ENCODE measurements at regions not wholly inside any gene's neighbourhood (a gene's known extent, or its start where the extent isn't known, plus 50 kb on each side); places are given as distances from the start of the nearest gene placed in this dataset.

DNA sequence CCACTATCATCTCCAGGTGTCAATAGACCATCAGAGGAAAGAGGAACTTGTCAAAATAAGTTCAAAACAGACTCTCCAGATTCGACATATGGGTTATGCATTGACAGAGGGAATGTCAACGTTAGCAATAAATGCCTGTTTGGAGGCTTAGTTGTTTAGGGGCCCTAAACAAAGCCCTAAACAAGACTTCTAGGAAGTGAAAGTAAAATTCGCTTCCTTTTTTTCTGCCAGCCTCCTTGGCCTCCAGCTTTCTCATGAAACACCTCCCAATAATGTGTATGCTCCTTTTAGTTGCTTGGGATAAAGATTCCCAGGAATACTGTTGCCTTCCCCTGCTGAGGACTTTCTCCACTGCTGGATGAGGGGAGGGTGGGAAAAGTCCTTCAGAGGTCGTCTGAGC is 70.9 kb upstream of the ARNT2 start:
- no peaks in the 10 kb centered on the region for H3K4me1 ChIP-seq (ENCODE audit: control insufficient read depth in 2 of 2, insufficient read depth in 2 of 2, low read length in 2 of 2)
- H3K4me3 ChIP-seq (ENCODE audit: control extremely low read depth in 1 of 5, extremely low read depth in 1 of 5, insufficient read depth in 1 of 5, low read depth in 2 of 5, low read length in 4 of 5), result no peak overlapping the region
- no peaks in the 10 kb centered on the region for H3K79me2 ChIP-seq (ENCODE audit: control insufficient read depth, insufficient read depth, low read length)
- 65% methylated on average over 3 of the region's 4 CpGs for WGBS (ENCODE audit: insufficient coverage)
- no peak overlapping the region for H3K27ac ChIP-seq (ENCODE audit: low read length in 2 of 2)
- ATAC-seq (ENCODE audit: low read depth), result no peak
- intact Hi-C loops (cut with micrococcal nuclease), result no loop called here
- no peak overlapping the region for H3K4me3 Mint-ChIP-seq
- TF ChIP-seq, protein P1, sequence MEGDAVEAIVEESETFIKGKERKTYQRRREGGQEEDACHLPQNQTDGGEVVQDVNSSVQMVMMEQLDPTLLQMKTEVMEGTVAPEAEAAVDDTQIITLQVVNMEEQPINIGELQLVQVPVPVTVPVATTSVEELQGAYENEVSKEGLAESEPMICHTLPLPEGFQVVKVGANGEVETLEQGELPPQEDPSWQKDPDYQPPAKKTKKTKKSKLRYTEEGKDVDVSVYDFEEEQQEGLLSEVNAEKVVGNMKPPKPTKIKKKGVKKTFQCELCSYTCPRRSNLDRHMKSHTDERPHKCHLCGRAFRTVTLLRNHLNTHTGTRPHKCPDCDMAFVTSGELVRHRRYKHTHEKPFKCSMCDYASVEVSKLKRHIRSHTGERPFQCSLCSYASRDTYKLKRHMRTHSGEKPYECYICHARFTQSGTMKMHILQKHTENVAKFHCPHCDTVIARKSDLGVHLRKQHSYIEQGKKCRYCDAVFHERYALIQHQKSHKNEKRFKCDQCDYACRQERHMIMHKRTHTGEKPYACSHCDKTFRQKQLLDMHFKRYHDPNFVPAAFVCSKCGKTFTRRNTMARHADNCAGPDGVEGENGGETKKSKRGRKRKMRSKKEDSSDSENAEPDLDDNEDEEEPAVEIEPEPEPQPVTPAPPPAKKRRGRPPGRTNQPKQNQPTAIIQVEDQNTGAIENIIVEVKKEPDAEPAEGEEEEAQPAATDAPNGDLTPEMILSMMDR (IDR thresholded peaks at IDR 0.05), result no peak
- no peak for TF ChIP-seq EZH2 (IDR thresholded peaks at IDR 0.05; ENCODE audit: borderline replicate concordance, insufficient read depth, low read depth, low read length, poor library complexity, severe bottlenecking)
- no peak overlapping the region for H3K27ac Mint-ChIP-seq
- no peaks in the 10 kb centered on the region for H3K36me3 ChIP-seq (replicated peaks in 1 of 2; ENCODE audit: control extremely low read depth in 1 of 2, control insufficient read depth in 1 of 2, extremely low read depth in 1 of 2, insufficient read depth in 2 of 2, low read length in 1 of 2)
- POLR2A ChIA-PET, result no interaction called here
- H2AFZ ChIP-seq (ENCODE audit: insufficient read depth, low read depth, low read length, poor library complexity, severe bottlenecking), result no peak overlapping the region
- no peaks in the 10 kb centered on the region for H3K9me3 Mint-ChIP-seq (ENCODE audit: insufficient read depth)
- H3K4me2 ChIP-seq (replicated peaks; ENCODE audit: low read depth, low read length, poor library complexity, severe bottlenecking), result no peak overlapping the region
- H3K4me1 Mint-ChIP-seq, result peaks cover 2% of the 10 kb centered on the region
- DNase-seq, result no peak
- CTCF ChIA-PET, result no interaction called here
- no peaks in the 10 kb centered on the region for H4K20me1 ChIP-seq (ENCODE audit: control insufficient read depth, insufficient read depth, low read length, poor library complexity, severe bottlenecking)
- peaks cover 19% of the 10 kb centered on the region for H3K27me3 Mint-ChIP-seq
- H3K27me3 ChIP-seq (replicated peaks in 1 of 4; ENCODE audit: control extremely low read depth in 1 of 4, control insufficient read depth in 3 of 4, insufficient read depth in 4 of 4, low read length in 3 of 4), result no peaks in the 10 kb centered on the region
- peaks cover 0 to 1% (median 1%) of the 10 kb centered on the region in 3 donors for H3K9me3 ChIP-seq (ENCODE audit: control extremely low read depth in 1 of 3, control insufficient read depth in 2 of 3, insufficient read depth in 1 of 3, low read length in 2 of 3)
- no peak overlapping the region for H3K9ac ChIP-seq (ENCODE audit: low read length)

DNA sequence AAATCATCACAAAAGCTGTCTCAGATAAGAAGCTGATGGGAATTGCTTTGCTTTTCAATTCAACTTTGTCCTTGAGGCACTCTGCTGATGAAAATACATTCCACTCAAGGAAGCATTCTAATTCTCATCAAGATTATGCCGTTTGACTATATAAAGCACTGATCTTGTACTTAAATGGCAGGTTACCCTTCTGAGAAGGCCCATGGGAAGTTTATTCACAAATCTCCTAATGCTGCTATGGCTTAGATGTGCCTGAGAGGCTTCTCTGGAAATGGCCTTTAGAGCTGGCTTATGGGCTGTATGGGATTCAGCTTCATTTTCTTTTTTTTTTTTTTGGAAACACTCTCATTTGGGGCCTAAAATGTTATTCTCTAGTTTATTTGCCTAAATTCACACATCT is 69.7 kb upstream of the ARNT2 start:
- H3K27ac ChIP-seq (ENCODE audit: low read length in 2 of 2), result no peak overlapping the region
- ChIA-PET CTCF (no interaction called here), POLR2A (no interaction called here)
- H3K9me3 Mint-ChIP-seq (ENCODE audit: insufficient read depth), result no peaks in the 10 kb centered on the region
- no peak overlapping the region for H3K9ac ChIP-seq (ENCODE audit: low read length)
- no peaks in the 10 kb centered on the region for H3K79me2 ChIP-seq (ENCODE audit: control insufficient read depth, insufficient read depth, low read length)
- no peak overlapping the region for H3K27ac Mint-ChIP-seq
- H3K4me3 Mint-ChIP-seq, result no peak overlapping the region
- TF ChIP-seq, protein P1 (IDR thresholded peaks at IDR 0.05), result no peak
- TF ChIP-seq EZH2 (IDR thresholded peaks at IDR 0.05; ENCODE audit: borderline replicate concordance, insufficient read depth, low read depth, low read length, poor library complexity, severe bottlenecking), result no peak
- peaks cover 2% of the 10 kb centered on the region for H3K4me1 Mint-ChIP-seq
- H3K4me2 ChIP-seq (replicated peaks; ENCODE audit: low read depth, low read length, poor library complexity, severe bottlenecking), result no peak overlapping the region
- no peaks in the 10 kb centered on the region for H3K36me3 ChIP-seq (replicated peaks in 1 of 2; ENCODE audit: control extremely low read depth in 1 of 2, control insufficient read depth in 1 of 2, extremely low read depth in 1 of 2, insufficient read depth in 2 of 2, low read length in 1 of 2)
- H3K4me1 ChIP-seq (ENCODE audit: control insufficient read depth in 2 of 2, insufficient read depth in 2 of 2, low read length in 2 of 2), result no peaks in the 10 kb centered on the region
- no peaks in the 10 kb centered on the region for H3K27me3 ChIP-seq (replicated peaks in 1 of 4; ENCODE audit: control extremely low read depth in 1 of 4, control insufficient read depth in 3 of 4, insufficient read depth in 4 of 4, low read length in 3 of 4)
- DNase-seq (no peak), ATAC-seq (ENCODE audit: low read depth) (no peak)
- H2AFZ ChIP-seq (ENCODE audit: insufficient read depth, low read depth, low read length, poor library complexity, severe bottlenecking), result no peak overlapping the region
- peaks cover 21% of the 10 kb centered on the region for H3K27me3 Mint-ChIP-seq
- intact Hi-C loops (cut with micrococcal nuclease), result no loop called here
- H3K9me3 ChIP-seq (ENCODE audit: control extremely low read depth in 1 of 3, control insufficient read depth in 2 of 3, insufficient read depth in 1 of 3, low read length in 2 of 3), result peaks cover 0 to 1% (median 0%) of the 10 kb centered on the region in 3 donors
- H4K20me1 ChIP-seq (ENCODE audit: control insufficient read depth, insufficient read depth, low read length, poor library complexity, severe bottlenecking), result no peaks in the 10 kb centered on the region
- no peak overlapping the region for H3K4me3 ChIP-seq (ENCODE audit: control extremely low read depth in 1 of 5, extremely low read depth in 1 of 5, insufficient read depth in 1 of 5, low read depth in 2 of 5, low read length in 4 of 5)
- no CpG with 5 or more reads among the region's 1 CpG for WGBS (ENCODE audit: insufficient coverage)
